Hepatocyte (in vitro differentiated cells): ENCODE measurements at regions not wholly inside any gene's neighbourhood (a gene's known extent, or its start where the extent isn't known, plus 50 kb on each side); places are given as distances from the start of the nearest gene placed in this dataset.

Source experiments
- CTCF ChIP-seq: fragments of 200-600 bp; sonication (generic); IDR thresholded peaks from 2 replicates; pipeline ENCODE4 v1.5.1; 2016; ENCODE audit warnings: antibody characterized with exemption, mild to moderate bottlenecking; ENCODE audit not compliant: poor library complexity
- EZH2 ChIP-seq: fragments of 200-600 bp; sonication (generic); IDR thresholded peaks from 2 replicates; pipeline ENCODE4 v1.6.1; 2016; ENCODE audit warnings: antibody characterized with exemption, mild to moderate bottlenecking, borderline replicate concordance

- TF ChIP-seq CTCF, result no peak
- TF ChIP-seq EZH2, result no peak
Observed at GRCh38 chr15:95027981-95028380, 796.6 kb downstream of the MCTP2 start.
